ENCODE measurements at regions not wholly inside any gene's neighbourhood (a gene's known extent, or its start where the extent isn't known, plus 50 kb on each side); places are given as distances from the start of the nearest gene placed in this dataset.

- H3K23me2 ChIP-seq (ENCODE audit: low read depth, low read length), result no peaks in the 10 kb centered on the region
- no peaks in the 10 kb centered on the region for H4K20me1 ChIP-seq (replicated peaks in 1 of 2; ENCODE audit: control insufficient read depth in 1 of 2, insufficient read depth in 2 of 2, low read length in 2 of 2)
- no peaks in the 10 kb centered on the region for H3K27me3 ChIP-seq (replicated peaks in 1 of 4; ENCODE audit: control insufficient read depth in 3 of 4, extremely low read depth in 1 of 4, insufficient read depth in 3 of 4, low read length in 3 of 4)
- no peak for DNase-seq (ENCODE audit: low read depth in 1 of 2, low spot score in 2 of 2)
- no peak overlapping the region for H3K9ac ChIP-seq (replicated peaks in 1 of 4; ENCODE audit: extremely low read depth in 1 of 4, low read depth in 3 of 4, low read length in 3 of 4)
- no peak for FAIRE-seq
- H3K18ac ChIP-seq (ENCODE audit: extremely low read depth, low read length), result no peak overlapping the region
- no peaks in the 10 kb centered on the region for H3K36me3 ChIP-seq (ENCODE audit: control insufficient read depth in 2 of 4, insufficient read depth in 4 of 4, low read length in 3 of 4)
- no peak overlapping the region for H2AFZ ChIP-seq (ENCODE audit: low read length)
- H3K14ac ChIP-seq (ENCODE audit: insufficient read length), result no peak overlapping the region
- H2BK15ac ChIP-seq (ENCODE audit: low read length), result no peak overlapping the region
- no peaks in the 10 kb centered on the region for H3K79me2 ChIP-seq (ENCODE audit: control insufficient read depth in 1 of 2, insufficient read depth in 2 of 2, low read length in 2 of 2)
- H3K4me1 ChIP-seq (replicated peaks in 1 of 4; ENCODE audit: control insufficient read depth in 3 of 4, insufficient read depth in 4 of 4, low read length in 3 of 4), result peaks cover 0 to 3% (median 0%) of the 10 kb centered on the region in 4 experiments; a peak in 1 of 7 replicates
- H3K56ac ChIP-seq (replicated peaks; ENCODE audit: insufficient read length, low read depth, low read length), result no peak overlapping the region
- ChIA-PET CTCF (ENCODE audit: partially characterized antibody) (no interaction called here), POLR2A (ENCODE audit: partially characterized antibody) (no interaction called here)
- no peak overlapping the region for H4K91ac ChIP-seq (replicated peaks; ENCODE audit: insufficient read length, low read length)
- H3K4ac ChIP-seq (replicated peaks; ENCODE audit: insufficient read length, low read depth, low read length), result no peak overlapping the region
- no peak overlapping the region for H4K5ac ChIP-seq (ENCODE audit: insufficient read length, low read depth, low read length)
- H2BK12ac ChIP-seq (ENCODE audit: low read depth, low read length), result no peak overlapping the region
- H4K8ac ChIP-seq (ENCODE audit: extremely low read depth, insufficient read depth, low read length), result no peak overlapping the region
- no peak overlapping the region for H3K4me2 ChIP-seq (ENCODE audit: insufficient read depth in 1 of 2, low read depth in 2 of 2, low read length in 2 of 2)
- H2BK20ac ChIP-seq (ENCODE audit: low read length), result no peak overlapping the region
- H2BK120ac ChIP-seq (replicated peaks; ENCODE audit: low read depth, low read length), result no peak overlapping the region
- no peaks in the 10 kb centered on the region for H3K79me1 ChIP-seq (ENCODE audit: low read depth, low read length)
- peaks cover 4 to 5% of the 10 kb centered on the region in 2 experiments; a peak in 2 of 4 replicates for H3K9me3 ChIP-seq (ENCODE audit: insufficient read depth in 2 of 2, low read depth in 1 of 2, low read length in 1 of 2)
- H3K23ac ChIP-seq (ENCODE audit: insufficient read length), result no peak overlapping the region
- no peak overlapping the region for H2AK5ac ChIP-seq (ENCODE audit: low read depth, low read length)
- H3K27ac ChIP-seq (ENCODE audit: low read depth, low read length), result no peak overlapping the region
- 87% methylated on average over 3 of the region's 3 CpGs; no CpG with 5 or more reads in 1 of the 2 experiments for WGBS, 2 experiments (ENCODE audit: extremely low coverage in 1 of 2, insufficient coverage in 1 of 2, insufficient read length in 1 of 2, insufficient replicate concordance in 2 of 2, low coverage in 1 of 2, low lambda C conversion rate in 2 of 2, missing lambda C conversion rate in 1 of 2)
- no peak overlapping the region for H2BK5ac ChIP-seq (ENCODE audit: low read depth, low read length)
- no peak overlapping the region for H3K4me3 ChIP-seq (ENCODE audit: extremely low read depth in 1 of 4, insufficient read depth in 2 of 4, low read depth in 3 of 4, low read length in 4 of 4)
- TF ChIP-seq TAF1 (IDR thresholded peaks at IDR 0.05; ENCODE audit: low read depth, low read length) (no peak), RBBP5 (IDR thresholded peaks at IDR 0.05; ENCODE audit: borderline replicate concordance, low read depth, low read length) (no peak), TBP (IDR thresholded peaks at IDR 0.05; ENCODE audit: low read depth, low read length) (no peak), RNF2 (IDR thresholded peaks at IDR 0.05; ENCODE audit: borderline replicate concordance, low read depth, low read length, missing control alignments, poor library complexity, severe bottlenecking) (no peak), BRCA1 (IDR thresholded peaks at IDR 0.05; ENCODE audit: low read depth, low read length) (no peak), MAFK (IDR thresholded peaks at IDR 0.05; ENCODE audit: low read depth, low read length) (no peak), CREB1 (IDR thresholded peaks at IDR 0.05) (no peak), EZH2 (IDR thresholded peaks at IDR 0.05; ENCODE audit: low read depth, low read length, severe bottlenecking) (no peak), ZNF274 (IDR thresholded peaks at IDR 0.05; ENCODE audit: borderline replicate concordance, extremely low read depth, low read length) (no peak), ATF3 (IDR thresholded peaks at IDR 0.05; ENCODE audit: insufficient read depth, low read depth, low read length) (no peak), RXRA (IDR thresholded peaks at IDR 0.05; ENCODE audit: insufficient read depth, low read depth, low read length) (no peak), TCF12 (IDR thresholded peaks at IDR 0.05; ENCODE audit: low read depth, low read length) (no peak), CTBP2 (IDR thresholded peaks at IDR 0.05; ENCODE audit: borderline replicate concordance, insufficient read depth, insufficient read length, low read length) (no peak), E2F6 (IDR thresholded peaks at IDR 0.05) (no peak)
Measured at GRCh38 chr3:21174461-21174860, 576.5 kb downstream of the ZNF385D start.
